ENCODE measurements at regions not wholly inside any gene's neighbourhood (a gene's known extent, or its start where the extent isn't known, plus 50 kb on each side); places are given as distances from the start of the nearest gene placed in this dataset.

DNA sequence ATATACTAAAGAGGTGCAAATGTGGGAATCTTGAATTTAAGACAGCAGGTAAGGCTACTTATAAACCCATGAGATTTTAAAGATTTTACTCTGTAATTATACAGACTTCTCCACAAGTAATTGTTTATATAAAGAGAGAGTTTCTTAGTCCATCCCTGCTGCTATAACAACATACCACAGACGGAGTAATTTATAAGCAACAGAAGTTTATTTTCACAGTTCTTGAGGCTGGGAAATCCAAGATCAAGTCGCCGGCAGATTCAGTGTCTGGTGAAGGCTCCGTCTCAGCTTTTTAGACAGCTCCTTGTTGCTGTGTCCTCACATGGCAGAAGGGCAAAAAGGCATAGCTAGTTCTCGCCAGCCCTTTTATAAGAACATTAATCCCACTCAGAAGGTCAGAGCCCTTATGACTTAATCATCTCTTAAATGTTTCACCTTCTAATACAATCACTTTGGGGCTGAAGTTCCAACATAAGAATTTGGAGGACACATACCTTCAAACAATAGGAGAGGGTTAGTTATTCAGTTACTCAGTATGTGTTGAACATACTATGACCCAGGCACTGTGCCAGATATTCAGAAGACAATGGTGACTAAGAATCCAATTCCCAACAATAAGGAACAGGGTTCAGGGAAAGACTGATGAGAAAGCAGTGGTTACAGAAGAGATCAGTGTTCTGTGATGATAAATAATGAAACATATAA, 466.0 kb downstream of the RIT2 start:
- no peaks in the 10 kb centered on the region for H3K4me1 ChIP-seq
- intact Hi-C loops (cut with DNase I; ENCODE audit: low total_unique reads), result no loop called here
- DNase-seq, result no peak

DNA sequence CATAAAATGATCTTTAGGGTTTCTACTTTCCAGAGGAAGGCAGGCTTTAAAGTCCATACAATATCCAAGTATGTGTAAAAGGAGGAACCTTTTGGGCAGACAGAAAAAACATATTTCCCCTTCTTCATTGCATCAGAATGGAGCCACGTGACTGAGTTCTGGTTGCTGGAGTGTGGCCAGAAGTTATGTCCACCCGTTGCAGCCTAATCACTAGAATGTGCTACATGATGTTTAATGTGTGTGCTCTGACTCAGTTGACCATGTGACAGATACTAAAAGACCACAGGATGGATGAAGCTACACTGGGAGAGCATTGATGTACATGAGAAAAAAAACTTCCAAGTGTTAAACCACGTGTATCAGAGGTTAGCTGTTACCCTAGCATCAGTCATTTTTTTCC, 460.9 kb downstream of the RIT2 start:
- no peaks in the 10 kb centered on the region for H3K9me3 ChIP-seq
- H3K4me1 ChIP-seq, result no peaks in the 10 kb centered on the region
- H3K36me3 ChIP-seq, result no peaks in the 10 kb centered on the region
- no peaks in the 10 kb centered on the region for H3K27me3 ChIP-seq
- DNase-seq, result no peak
- TF ChIP-seq, protein P1, sequence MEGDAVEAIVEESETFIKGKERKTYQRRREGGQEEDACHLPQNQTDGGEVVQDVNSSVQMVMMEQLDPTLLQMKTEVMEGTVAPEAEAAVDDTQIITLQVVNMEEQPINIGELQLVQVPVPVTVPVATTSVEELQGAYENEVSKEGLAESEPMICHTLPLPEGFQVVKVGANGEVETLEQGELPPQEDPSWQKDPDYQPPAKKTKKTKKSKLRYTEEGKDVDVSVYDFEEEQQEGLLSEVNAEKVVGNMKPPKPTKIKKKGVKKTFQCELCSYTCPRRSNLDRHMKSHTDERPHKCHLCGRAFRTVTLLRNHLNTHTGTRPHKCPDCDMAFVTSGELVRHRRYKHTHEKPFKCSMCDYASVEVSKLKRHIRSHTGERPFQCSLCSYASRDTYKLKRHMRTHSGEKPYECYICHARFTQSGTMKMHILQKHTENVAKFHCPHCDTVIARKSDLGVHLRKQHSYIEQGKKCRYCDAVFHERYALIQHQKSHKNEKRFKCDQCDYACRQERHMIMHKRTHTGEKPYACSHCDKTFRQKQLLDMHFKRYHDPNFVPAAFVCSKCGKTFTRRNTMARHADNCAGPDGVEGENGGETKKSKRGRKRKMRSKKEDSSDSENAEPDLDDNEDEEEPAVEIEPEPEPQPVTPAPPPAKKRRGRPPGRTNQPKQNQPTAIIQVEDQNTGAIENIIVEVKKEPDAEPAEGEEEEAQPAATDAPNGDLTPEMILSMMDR (IDR thresholded peaks at IDR 0.05), result no peak
- H3K4me3 ChIP-seq, result no peak overlapping the region
- intact Hi-C loops (cut with DNase I; ENCODE audit: low total_unique reads), result no loop called here
- no peak overlapping the region for H3K27ac ChIP-seq

More for the DNA sequence above, 466.0 kb downstream of the RIT2 start:
- Histone ChIP-seq H3K27ac (no peak overlapping the region), H3K27me3 (no peaks in the 10 kb centered on the region), H3K9me3 (no peaks in the 10 kb centered on the region), H3K4me3 (no peak overlapping the region), H3K36me3 (no peaks in the 10 kb centered on the region)
- TF ChIP-seq, protein P1 (IDR thresholded peaks at IDR 0.05), result no peak

DNA sequence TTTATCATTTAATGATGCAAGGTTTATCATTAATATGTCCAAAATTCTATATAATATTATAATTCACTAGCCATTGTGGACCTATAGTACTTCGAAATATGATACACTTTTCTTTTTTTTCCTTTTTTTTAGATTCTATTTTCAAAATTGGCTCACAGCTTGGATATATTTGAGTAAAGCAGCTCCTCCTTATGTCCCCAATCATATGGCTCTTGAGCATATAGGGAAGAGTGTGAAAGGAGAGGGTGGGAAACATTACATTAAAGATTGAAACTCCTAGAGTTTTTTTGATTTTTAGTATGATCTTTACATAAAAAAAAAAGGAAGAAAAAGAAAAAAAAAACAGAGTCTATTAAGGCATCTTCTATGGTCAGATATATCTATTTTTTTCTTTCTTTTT, 457.9 kb downstream of the RIT2 start:
- Histone ChIP-seq H3K27me3 (no peaks in the 10 kb centered on the region), H3K36me3 (no peaks in the 10 kb centered on the region), H3K4me3 (no peak overlapping the region), H3K4me1 (no peaks in the 10 kb centered on the region), H3K9me3 (no peaks in the 10 kb centered on the region), H3K27ac (no peak overlapping the region)
- intact Hi-C loops (cut with DNase I; ENCODE audit: low total_unique reads), result no loop called here
- no peak for DNase-seq
- TF ChIP-seq, protein P1 (IDR thresholded peaks at IDR 0.05), result no peak

- Histone ChIP-seq H3K27me3 (no peaks in the 10 kb centered on the region), H3K27ac (no peak overlapping the region), H3K9me3 (no peaks in the 10 kb centered on the region), H3K36me3 (no peaks in the 10 kb centered on the region), H3K4me3 (no peak overlapping the region), H3K4me1 (no peaks in the 10 kb centered on the region)
- DNase-seq, result no peak
- TF ChIP-seq, protein P1 (IDR thresholded peaks at IDR 0.05), result no peak
- intact Hi-C loops (cut with DNase I; ENCODE audit: low total_unique reads), result no loop called here
Measured at GRCh38 chr18:42658171-42658570, 457.3 kb downstream of the RIT2 start.

GRCh38 chr18:42659187-42659586, 456.3 kb downstream of the RIT2 start:
- Histone ChIP-seq H3K4me3 (no peak overlapping the region), H3K36me3 (no peaks in the 10 kb centered on the region), H3K27ac (no peak overlapping the region), H3K27me3 (no peaks in the 10 kb centered on the region), H3K9me3 (peaks cover 0 to 3% (median 0%) of the 10 kb centered on the region in 3 donors), H3K4me1 (no peaks in the 10 kb centered on the region)
- no peak for DNase-seq
- TF ChIP-seq, protein P1 (IDR thresholded peaks at IDR 0.05), result no peak
- intact Hi-C loops (cut with DNase I; ENCODE audit: low total_unique reads), result no loop called here

- no peaks in the 10 kb centered on the region for H3K9me3 ChIP-seq
- intact Hi-C loops (cut with DNase I; ENCODE audit: low total_unique reads), result no loop called here
- H3K27ac ChIP-seq, result no peak overlapping the region
Measured at GRCh38 chr18:42670860-42671259, 444.6 kb downstream of the RIT2 start.

More at GRCh38 chr18:42670860-42671259, 444.6 kb downstream of the RIT2 start:
- Histone ChIP-seq H3K4me1 (no peaks in the 10 kb centered on the region), H3K4me3 (no peak overlapping the region), H3K27me3 (no peaks in the 10 kb centered on the region), H3K36me3 (no peaks in the 10 kb centered on the region)
- TF ChIP-seq, protein P1 (IDR thresholded peaks at IDR 0.05), result no peak
- no peak for DNase-seq

All from tibial artery (tissue), 4 donors.